ENCODE measurements at regions not wholly inside any gene's neighbourhood (a gene's known extent, or its start where the extent isn't known, plus 50 kb on each side); places are given as distances from the start of the nearest gene placed in this dataset.

- TF ChIP-seq ZFX (IDR thresholded peaks at IDR 0.05) (no peak), CTCF (conservative IDR thresholded peaks at IDR 0.05) (no peak)
- no peak overlapping the region for H3K27ac ChIP-seq
Observed at GRCh38 chr4:24265989-24266388, 318.4 kb downstream of the DHX15 start.

- no peak overlapping the region for H3K27ac ChIP-seq
- TF ChIP-seq ZFX (IDR thresholded peaks at IDR 0.05) (no peak), CTCF (conservative IDR thresholded peaks at IDR 0.05) (no peak)
Observed at GRCh38 chr4:24262616-24263015, 321.7 kb downstream of the DHX15 start.

- no peak for TF ChIP-seq CTCF (conservative IDR thresholded peaks at IDR 0.05)
- TF ChIP-seq ZFX (IDR thresholded peaks at IDR 0.05): no peak
Observed at GRCh38 chr4:24262084-24262483, 322.3 kb downstream of the DHX15 start.

GRCh38 chr4:24260923-24261564 lies 323.3 kb downstream of the DHX15 start:
- TF ChIP-seq CTCF (conservative IDR thresholded peaks at IDR 0.05) (no peak), ZFX (IDR thresholded peaks at IDR 0.05) (no peak)
- H3K27ac ChIP-seq: no peak overlapping the region

More at GRCh38 chr4:24262084-24262483, 322.3 kb downstream of the DHX15 start:
- H3K27ac ChIP-seq: no peak overlapping the region

- TF ChIP-seq CTCF (conservative IDR thresholded peaks at IDR 0.05) (no peak), ZFX (IDR thresholded peaks at IDR 0.05) (no peak)
- H3K27ac ChIP-seq: no peak overlapping the region
Observed at GRCh38 chr4:24260133-24260715, 324.1 kb downstream of the DHX15 start.

- no peak overlapping the region for H3K27ac ChIP-seq
- no peak for TF ChIP-seq CTCF (conservative IDR thresholded peaks at IDR 0.05)
- TF ChIP-seq ZFX (IDR thresholded peaks at IDR 0.05): no peak
Observed at GRCh38 chr4:24256547-24256946, 327.8 kb downstream of the DHX15 start.

- no peak for TF ChIP-seq CTCF (conservative IDR thresholded peaks at IDR 0.05)
- TF ChIP-seq ZFX (IDR thresholded peaks at IDR 0.05): no peak
- H3K27ac ChIP-seq: no peak overlapping the region
Observed at GRCh38 chr4:24256066-24256465, 328.3 kb downstream of the DHX15 start.
